T47D (cell line): ENCODE measurements at regions not wholly inside any gene's neighbourhood (a gene's known extent, or its start where the extent isn't known, plus 50 kb on each side); places are given as distances from the start of the nearest gene placed in this dataset.

Experiments used
- DNase-seq, 2 experiments: peaks; one replicate each; pipeline versions ENCODE4 v3.0.0 to v3.0.0-alpha.2; 2011 to 2012; ENCODE audit warnings: low read depth in 1 of 2, low spot score in 1 of 2
- JUND ChIP-seq: IDR thresholded peaks from 2 replicates; pipeline ENCODE4 v1.6.1; 2012; ENCODE audit warnings: low read depth
- in situ Hi-C: cut with HindIII; loops from 2 replicates; pipeline ENCODE4 v1.10.0; 2016; ENCODE audit warnings: low sequenced_read_pairs, low pct_unique_long_range_greater_than_20kb

DNA sequence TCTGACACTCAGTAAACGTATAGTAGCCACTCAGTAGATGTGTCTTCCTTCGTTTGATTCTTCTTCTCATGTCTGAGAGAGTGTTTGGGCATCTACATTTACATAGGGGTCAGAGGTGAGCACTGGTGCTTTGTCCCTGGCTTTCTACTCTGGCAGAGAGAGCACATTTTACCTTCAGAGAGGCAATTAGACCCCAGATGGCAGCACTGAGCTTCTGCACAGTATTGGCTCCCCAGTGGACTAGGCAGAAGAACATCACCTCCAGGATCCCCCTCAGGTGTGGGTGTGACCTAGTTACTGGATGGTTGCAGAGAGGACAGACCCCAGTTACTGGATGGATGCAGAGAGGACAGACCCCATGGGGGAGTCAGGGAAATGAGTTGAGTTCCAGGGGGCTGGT, 327.2 kb downstream of the DHX35 start:
- peak in 1 of 2 experiments; percentile 22 for DNase-seq
- in situ Hi-C loops: no loop called here
- TF ChIP-seq JUND: no peak

DNA sequence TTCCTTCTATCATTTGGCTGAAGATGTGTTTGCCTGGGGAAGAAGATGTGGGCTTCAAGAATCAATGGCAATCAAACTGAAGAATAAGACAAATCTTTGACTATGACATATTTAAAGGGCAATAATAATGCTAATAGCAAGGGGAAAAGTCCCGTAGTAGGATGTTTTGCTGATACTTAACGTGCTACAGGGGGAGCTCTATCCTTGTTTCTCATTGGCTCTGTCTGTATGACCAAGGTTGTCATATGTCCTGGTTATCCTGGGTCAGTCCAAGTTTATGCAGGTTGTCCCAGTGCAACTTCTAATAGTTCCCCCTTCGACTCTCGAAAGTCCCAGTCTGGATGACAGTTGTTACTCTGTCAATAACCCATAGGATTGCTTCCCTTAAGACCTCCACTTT, 321.3 kb downstream of the DHX35 start:
- TF ChIP-seq JUND: no peak
- DNase-seq: no peak
- in situ Hi-C loops: no loop called here

- no peak for DNase-seq
- in situ Hi-C loops: no loop called here
- no peak for TF ChIP-seq JUND
Measured at GRCh38 chr20:39282619-39283092, 320.5 kb downstream of the DHX35 start.

GRCh38 chr20:39280875-39281274, 318.7 kb downstream of the DHX35 start:
- in situ Hi-C loops: no loop called here
- no peak for DNase-seq
- TF ChIP-seq JUND: no peak

DNA sequence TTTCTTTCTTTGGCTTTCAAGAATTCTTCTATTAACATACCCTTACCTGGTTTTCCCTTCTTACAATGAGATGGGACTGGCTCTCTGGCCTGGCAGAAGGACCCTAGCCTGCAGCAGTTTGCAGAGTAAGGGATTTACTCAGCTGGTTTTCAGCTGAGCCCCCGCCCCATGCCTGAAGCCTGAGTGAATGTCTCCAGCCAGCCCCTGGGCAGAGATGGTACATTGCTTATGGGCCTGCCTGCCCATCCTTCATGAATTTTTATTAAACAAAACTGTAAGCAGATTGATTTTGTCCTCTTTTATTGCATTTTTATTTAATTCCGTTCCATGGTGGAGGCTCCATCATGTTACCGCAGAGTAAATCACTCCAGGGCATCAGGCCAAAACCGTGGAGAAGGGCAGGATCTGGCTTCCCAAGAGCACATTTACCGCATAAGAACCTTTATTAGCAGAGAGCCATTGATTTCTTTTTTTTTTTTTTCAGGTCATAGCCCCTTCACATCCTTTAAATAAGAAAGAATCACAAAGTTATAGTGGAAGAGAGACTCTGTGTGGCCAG, 316.2 kb downstream of the DHX35 start:
- in situ Hi-C loops: no loop called here
- DNase-seq: no peak
- no peak for TF ChIP-seq JUND

DNA sequence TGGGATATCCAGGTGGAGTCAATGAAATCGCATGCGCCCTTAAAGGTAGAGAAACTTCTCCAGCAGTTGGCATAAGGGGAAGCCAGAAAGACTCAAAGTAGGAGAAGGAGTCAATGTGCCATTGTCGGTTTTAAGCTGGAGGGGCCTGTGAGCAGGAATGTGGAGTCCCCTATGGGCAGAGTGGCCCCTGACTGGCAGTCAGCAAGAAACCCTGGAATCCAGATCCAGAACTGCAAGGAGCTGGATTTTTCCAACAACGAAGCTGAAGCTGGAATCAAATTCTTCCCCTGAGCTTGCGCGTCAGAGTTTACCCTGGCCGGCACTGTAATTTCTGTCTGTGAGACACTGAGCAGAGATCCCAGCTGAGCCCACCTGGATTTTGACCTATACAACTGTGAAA, 315.0 kb downstream of the DHX35 start:
- TF ChIP-seq JUND: no peak
- DNase-seq: no peak
- in situ Hi-C loops: no loop called here

GRCh38 chr20:39270837-39271604, 308.9 kb downstream of the DHX35 start:
- in situ Hi-C loops: no loop called here
- no peak for TF ChIP-seq JUND
- no peak for DNase-seq

DNA sequence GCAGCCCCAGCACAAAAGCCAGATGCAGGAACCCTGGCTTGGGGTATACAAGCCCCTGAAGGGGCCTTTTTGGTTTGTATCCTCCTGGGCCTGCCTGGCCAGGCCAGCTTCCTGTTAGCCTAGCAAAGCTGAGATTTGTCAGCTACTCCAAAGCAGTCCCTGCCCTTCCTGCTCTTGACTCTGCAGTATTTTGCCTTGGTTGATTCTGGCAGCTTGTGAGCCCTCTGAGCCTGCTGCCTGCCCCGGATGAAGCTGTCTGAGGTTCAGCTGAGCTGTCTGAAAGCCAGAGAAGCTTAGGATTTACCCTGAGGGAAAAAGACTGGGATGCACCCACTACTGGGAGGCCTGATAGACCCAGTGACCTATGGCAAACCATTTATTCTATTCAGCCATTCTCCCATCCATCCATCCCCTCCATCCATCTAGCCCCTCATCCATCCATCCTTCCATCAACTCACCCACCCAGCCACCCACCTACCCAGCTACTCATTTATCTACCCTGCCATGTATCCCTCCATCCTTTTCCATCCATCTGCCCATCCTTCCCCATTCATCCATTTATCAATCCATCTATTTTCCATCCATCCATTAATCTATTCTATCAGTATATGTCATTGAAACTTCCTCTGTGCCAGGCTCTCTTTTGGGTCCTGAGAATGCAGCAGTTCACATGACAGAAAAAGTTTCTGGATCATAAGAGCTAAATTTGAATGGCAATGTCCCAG, 307.5 kb downstream of the DHX35 start:
- no peak for TF ChIP-seq JUND
- DNase-seq: no peak
- in situ Hi-C loops: no loop called here

GRCh38 chr20:39268981-39269461, 306.9 kb downstream of the DHX35 start:
- peak; percentile 41 to 59 for DNase-seq
- in situ Hi-C loops: no loop called here
- TF ChIP-seq JUND: no peak

GRCh38 chr20:39268491-39268951, 306.4 kb downstream of the DHX35 start:
- TF ChIP-seq JUND: no peak
- in situ Hi-C loops: no loop called here
- no peak for DNase-seq

DNA sequence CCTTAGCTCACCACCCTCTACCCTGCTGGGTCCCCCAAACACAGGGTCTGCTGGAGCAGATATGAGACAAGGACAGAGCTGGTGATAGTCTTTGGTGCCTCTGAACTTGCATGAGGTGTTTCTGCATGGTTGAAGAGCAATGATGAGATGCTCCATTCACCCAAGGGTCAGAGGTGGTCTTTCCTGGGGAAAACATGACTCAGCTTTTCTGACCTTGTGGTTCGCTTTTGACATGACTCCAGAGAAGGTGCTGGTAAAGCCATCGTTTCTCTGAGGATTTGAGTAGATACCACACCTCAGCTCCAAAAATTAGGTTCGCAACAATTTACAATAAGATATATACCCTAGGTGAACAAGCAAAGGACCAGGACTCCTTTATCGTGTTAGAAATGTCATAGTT, 304.8 kb downstream of the DHX35 start:
- no peak for DNase-seq
- TF ChIP-seq JUND: no peak
- in situ Hi-C loops: no loop called here

GRCh38 chr20:39264506-39265172, 302.5 kb downstream of the DHX35 start:
- in situ Hi-C loops: no loop called here
- TF ChIP-seq JUND: no peak
- peak; percentile 78 to 84 for DNase-seq
